GM19467 (cell line): ENCODE measurements at regions not wholly inside any gene's neighbourhood (a gene's known extent, or its start where the extent isn't known, plus 50 kb on each side); places are given as distances from the start of the nearest gene placed in this dataset.
"Not testable (repeated sequence)": the region's sequence is repeated elsewhere in the genome, so short reads cannot be mapped to it uniquely, and the experiment has no call there.

Experiments used
- ATAC-seq: cut with Tn5 transposase; IDR thresholded peaks from one replicate; pipeline ENCODE4 v1.9.1; 2021; ENCODE audit warnings: mild to moderate bottlenecking, moderate library complexity; ENCODE audit not compliant: unreplicated experiment

GRCh38 chr20:19110285-19110684 is 102.2 kb upstream of the SLC24A3 start:
- no peak for ATAC-seq

GRCh38 chr20:19110881-19111460 is 101.5 kb upstream of the SLC24A3 start:
- ATAC-seq = no peak

DNA sequence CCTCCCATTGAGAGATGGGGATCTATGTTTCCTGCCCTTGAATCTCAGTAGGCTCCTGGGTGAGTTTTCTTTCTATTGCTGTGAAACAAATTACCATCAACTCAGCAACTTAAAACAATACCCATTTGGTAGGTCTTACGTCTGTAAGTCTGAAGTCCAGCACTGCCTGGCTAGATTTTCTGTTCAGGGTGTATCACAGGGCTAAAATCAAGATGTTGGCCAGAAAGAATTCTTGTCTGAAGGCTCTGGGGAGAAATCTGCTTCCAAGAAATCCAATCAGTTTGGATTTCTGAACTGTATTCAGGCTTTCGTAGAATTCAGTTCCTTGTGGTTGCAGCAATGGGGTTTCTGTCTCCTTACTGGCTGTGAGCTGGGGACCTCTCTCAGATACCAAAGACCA is 99.6 kb upstream of the SLC24A3 start:
- no peak for ATAC-seq

- no peak for ATAC-seq
These were observed 99.0 kb upstream of the SLC24A3 start for GRCh38 chr20:19113343-19113930.

DNA sequence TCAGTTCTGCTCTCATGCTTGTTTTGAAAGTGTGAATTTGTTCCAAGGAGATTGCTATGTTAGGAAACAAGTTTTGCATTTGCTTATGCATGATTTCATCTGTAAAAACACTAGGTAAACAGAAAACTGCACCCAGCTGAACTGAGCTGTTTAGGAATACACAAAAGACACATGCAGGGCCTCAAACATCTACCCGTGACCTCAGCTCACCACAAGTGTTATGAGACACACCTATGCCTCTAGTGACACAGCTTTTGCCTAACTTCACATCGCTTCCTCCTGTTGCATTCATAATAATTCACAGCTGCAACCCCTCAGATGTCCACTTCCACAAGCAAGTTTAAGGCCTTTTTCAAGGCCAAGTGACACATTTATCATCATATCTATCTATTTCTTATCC is 98.0 kb upstream of the SLC24A3 start:
- no peak for ATAC-seq

DNA sequence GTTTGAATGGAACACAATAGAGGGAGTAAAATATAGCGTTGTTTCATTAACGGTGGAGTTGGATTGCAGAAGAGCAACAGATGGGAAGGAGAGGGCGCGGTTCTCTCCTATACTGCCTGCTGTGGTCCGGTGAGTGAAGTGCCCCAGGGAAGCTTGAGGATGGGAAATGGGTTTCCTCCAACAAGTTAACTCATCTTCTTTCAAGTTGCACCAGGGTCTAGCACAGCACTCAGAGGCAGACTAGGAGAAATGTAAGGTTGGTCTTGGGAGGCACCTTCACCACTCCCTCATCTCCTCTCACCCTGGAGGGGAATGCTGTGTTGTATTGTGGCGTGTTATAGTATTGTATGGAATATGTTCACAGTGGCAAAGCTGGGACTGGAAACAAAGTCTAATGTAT is 96.9 kb upstream of the SLC24A3 start:
- ATAC-seq = no peak

- ATAC-seq = no peak
These were observed 92.4 kb upstream of the SLC24A3 start for GRCh38 chr20:19120011-19120410.

DNA sequence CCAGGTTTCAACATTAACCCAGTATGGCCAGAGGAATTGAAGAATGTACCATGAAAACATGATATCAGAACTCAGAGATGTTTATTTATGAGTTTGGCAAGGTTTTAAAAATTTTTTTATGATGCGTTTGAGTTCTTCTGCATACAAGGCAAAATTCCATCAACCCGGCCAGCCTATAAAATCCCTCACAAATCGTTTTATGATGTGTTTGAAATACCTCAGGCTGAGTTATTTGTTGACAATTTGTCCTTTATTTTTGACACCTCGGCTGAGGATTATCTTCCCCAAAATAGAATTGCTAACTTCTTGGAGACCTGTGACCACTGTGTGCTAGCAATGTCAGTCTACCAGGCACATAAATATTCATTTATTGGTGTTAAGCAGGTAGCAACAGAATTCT is 91.9 kb upstream of the SLC24A3 start:
- ATAC-seq = no peak

DNA sequence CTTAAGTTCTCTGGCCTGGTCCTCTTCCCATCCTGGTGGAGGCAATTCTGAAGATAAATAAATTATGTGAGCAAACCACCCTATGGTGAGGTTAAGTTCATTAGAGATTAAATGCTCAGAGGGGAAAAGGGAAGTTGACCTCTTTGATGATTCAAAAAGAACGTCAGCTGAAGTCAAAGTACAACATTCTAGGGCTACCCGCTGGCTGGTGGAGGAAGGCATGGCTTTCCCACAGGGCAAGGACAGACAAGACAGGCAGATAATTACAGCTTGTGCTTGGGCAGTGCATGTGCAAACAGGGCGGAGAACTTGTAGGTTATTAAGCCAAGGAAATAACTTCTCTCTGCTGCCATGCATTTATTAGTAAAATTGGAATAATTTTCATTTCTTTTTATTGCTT is 91.0 kb upstream of the SLC24A3 start:
- ATAC-seq = no peak

GRCh38 chr20:19121916-19122315 is 90.5 kb upstream of the SLC24A3 start:
- no peak for ATAC-seq

DNA sequence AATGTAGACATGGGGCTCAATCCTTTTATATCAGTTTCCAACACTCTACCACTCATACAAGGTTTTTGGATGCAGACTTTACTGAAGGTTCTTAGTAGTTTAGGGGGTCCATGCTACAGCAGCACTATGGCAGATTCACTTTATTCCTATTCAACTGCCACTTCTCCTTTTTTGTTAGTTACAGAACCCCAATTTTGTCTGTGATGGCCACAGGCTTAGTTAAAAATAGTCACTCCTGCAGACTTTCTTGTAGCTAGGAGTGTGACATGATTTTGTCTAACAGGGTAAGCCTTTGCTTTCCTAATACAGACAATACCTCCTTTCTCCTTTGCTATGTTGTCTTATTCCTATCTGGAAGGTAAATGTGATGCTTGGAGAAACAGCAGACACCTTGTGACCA is 90.0 kb upstream of the SLC24A3 start:
- ATAC-seq = no peak

DNA sequence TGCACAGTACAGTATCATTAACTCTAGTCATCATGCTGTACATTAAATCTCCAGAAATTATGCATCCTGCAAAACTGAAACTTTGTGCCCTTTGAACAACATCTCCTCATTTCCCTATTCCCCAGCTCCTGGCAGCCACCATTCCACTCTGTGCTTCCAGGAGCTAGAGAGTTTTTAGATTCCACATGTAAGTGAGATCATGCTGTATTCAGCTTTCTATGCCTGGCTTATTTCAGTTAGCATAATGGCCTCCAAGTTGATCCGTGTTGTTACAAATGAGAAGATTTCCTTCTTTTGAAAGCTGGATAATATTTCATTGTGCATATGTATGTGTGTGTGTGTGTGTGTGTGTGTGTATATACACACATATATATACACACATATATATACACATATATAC is 86.9 kb upstream of the SLC24A3 start:
- ATAC-seq = no peak

GRCh38 chr20:19129306-19129705 is 83.1 kb upstream of the SLC24A3 start:
- ATAC-seq = no peak

DNA sequence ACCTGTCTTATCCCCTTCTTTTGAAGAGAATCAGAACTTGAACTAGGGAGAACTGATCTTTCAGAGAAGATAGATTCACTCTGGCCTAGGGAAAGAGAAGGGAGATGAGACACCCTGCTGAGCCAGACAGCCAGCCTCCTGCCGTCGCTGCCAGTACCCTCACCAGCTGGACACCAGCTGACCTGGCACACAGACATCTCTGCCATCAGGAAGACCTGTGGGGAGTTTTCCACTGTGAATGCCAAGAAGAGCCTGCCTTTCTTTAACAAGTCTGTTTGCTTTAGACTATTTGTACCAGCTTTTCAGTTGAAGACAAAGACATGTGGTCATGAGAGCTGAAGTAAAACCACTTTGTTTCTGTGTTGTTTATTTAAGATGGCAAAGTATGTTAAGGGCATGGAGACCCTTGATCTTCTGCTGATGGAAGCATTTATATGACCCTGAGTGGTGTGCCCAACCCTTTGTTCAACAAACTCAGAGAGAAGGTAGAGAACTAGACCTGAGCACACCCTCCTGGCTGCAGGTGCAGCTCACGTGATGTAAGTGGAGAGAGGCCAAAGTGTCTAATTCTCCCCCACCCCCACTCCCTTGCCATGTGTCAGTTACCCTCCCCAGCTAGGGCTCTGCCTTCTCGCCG is 82.3 kb upstream of the SLC24A3 start:
- no peak for ATAC-seq

DNA sequence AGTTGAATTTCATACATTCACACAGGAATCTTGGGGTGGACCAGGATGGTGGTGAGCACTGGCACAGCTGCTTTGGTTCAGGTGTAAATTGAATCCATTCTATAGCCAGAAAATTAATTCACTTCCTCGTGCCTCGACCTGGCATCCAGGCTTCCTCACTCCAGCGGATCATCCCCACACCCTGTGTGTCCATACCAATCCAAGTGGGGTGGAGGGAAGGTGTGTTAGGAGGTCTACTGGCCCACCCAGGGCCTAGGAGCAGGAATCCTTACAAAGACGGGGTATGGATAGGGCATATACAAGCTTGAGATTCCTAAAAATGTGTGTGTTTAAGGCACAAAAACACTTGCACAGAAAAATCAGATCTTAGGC is 81.8 kb upstream of the SLC24A3 start:
- ATAC-seq = no peak

- ATAC-seq = no peak
These were observed 74.8 kb upstream of the SLC24A3 start for GRCh38 chr20:19137641-19138040.

- ATAC-seq = no peak
These were observed 73.7 kb upstream of the SLC24A3 start for GRCh38 chr20:19138758-19139157.

- ATAC-seq = not testable (repeated sequence)
These were observed 72.9 kb upstream of the SLC24A3 start for GRCh38 chr20:19139584-19139983.

DNA sequence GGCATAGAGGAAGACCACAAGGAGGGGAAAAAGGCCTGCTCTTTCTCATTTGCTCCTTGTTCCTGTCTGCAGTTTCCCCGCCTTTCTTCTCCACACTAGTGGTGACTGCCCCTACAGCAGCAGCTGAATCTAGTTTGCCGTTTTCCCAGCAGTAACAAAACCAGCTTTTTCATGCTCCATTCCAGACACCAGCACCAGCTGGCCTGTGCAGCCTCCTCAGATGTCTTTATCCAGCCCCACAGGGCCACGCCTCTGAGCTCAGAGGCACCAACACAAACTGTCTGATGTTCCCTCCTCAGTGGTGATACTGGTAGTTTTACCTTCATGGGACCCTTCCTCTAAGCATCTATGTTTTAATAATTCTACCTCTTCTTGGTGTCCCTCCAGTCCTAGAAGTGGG is 70.4 kb upstream of the SLC24A3 start:
- ATAC-seq = no peak

GRCh38 chr20:19143890-19144289 is 68.6 kb upstream of the SLC24A3 start:
- no peak for ATAC-seq

GRCh38 chr20:19161336-19161735 is 51.1 kb upstream of the SLC24A3 start:
- no peak for ATAC-seq
